Progenitor cell of endocrine pancreas (in vitro differentiated cells): ENCODE measurements at regions not wholly inside any gene's neighbourhood (a gene's known extent, or its start where the extent isn't known, plus 50 kb on each side); places are given as distances from the start of the nearest gene placed in this dataset.
A peak's percentile ranks its signal among the peaks of the same experiment; 100 is the strongest.

Experiments
- DNase-seq: peaks from one replicate; pipeline ENCODE4 v3.0.0; 2021; ENCODE audit warnings: low spot score; ENCODE audit not compliant: unreplicated experiment
- H3K27ac Mint-ChIP-seq: 2 replicates; pipeline ENCODE4 v1.8.0; 2021; ENCODE audit warnings: mild to moderate bottlenecking, moderate library complexity, mixed read lengths
- H3K27me3 Mint-ChIP-seq: 2 replicates; pipeline ENCODE4 v1.8.0; 2021; ENCODE audit warnings: mixed read lengths
- H3K36me3 Mint-ChIP-seq: 2 replicates; pipeline ENCODE4 v1.8.0; 2022; ENCODE audit warnings: mixed read lengths; ENCODE audit not compliant: insufficient read depth
- H3K4me1 Mint-ChIP-seq: 2 replicates; pipeline ENCODE4 v1.8.0; 2021; ENCODE audit warnings: low read depth, mixed read lengths
- H3K4me3 Mint-ChIP-seq: 2 replicates; pipeline ENCODE4 v1.8.0; 2021; ENCODE audit warnings: low read depth, mild to moderate bottlenecking, moderate library complexity, mixed read lengths
- H3K9me3 Mint-ChIP-seq: 2 replicates; pipeline ENCODE4 v1.8.0; 2021; ENCODE audit warnings: low read depth, mixed read lengths
- TF ChIP-seq, protein P1 (sequence below): fragments of 200-600 bp; sonication (generic); IDR thresholded peaks from one replicate; pipeline ENCODE4 v1.5.0; 2021; ENCODE audit warnings: antibody characterized with exemption, mild to moderate bottlenecking; ENCODE audit not compliant: unreplicated experiment

- Mint-ChIP-seq H3K4me3 (no peak overlapping the region), H3K27ac (no peak overlapping the region), H3K4me1 (peaks cover 2% of the 10 kb centered on the region), H3K27me3 (peaks cover 7% of the 10 kb centered on the region), H3K9me3 (peaks cover 5% of the 10 kb centered on the region), H3K36me3 (no peaks in the 10 kb centered on the region)
- TF ChIP-seq, protein P1, sequence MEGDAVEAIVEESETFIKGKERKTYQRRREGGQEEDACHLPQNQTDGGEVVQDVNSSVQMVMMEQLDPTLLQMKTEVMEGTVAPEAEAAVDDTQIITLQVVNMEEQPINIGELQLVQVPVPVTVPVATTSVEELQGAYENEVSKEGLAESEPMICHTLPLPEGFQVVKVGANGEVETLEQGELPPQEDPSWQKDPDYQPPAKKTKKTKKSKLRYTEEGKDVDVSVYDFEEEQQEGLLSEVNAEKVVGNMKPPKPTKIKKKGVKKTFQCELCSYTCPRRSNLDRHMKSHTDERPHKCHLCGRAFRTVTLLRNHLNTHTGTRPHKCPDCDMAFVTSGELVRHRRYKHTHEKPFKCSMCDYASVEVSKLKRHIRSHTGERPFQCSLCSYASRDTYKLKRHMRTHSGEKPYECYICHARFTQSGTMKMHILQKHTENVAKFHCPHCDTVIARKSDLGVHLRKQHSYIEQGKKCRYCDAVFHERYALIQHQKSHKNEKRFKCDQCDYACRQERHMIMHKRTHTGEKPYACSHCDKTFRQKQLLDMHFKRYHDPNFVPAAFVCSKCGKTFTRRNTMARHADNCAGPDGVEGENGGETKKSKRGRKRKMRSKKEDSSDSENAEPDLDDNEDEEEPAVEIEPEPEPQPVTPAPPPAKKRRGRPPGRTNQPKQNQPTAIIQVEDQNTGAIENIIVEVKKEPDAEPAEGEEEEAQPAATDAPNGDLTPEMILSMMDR = no peak
- no peak for DNase-seq
These were observed 227.8 kb upstream of the RAB4A start for GRCh38 chr1:229043115-229043514.

DNA sequence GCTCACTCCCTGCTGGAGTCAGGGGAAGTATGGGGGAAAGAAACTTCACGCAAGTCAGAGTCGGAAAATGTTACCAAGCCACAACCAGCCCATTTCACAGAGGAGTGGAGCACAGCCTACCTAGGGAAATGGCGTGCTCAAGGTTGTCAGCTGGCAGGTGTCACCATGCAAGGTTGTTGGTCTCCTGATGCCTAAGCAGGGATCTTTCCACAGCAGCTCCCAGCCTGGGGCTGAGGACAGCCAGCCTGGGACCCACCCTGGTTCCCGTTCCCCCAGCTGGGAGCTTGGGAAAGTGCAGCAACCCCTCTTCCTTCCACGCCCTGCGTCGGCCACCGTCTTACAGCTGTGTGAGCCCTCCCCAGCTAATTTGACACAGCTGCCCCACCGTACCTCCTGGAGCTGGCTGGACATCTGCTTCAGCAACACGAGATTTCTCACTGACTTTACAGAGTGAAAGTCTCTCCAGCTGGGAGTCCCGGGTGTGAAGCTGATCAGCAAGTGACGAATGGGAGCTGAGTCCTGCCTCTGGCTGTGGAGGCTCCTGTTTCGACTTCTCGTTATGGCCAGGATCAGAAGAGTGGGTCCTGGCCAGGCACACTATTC is 224.6 kb upstream of the RAB4A start:
- peaks cover 16% of the 10 kb centered on the region for H3K9me3 Mint-ChIP-seq
- DNase-seq = no peak
- no peak overlapping the region for H3K4me3 Mint-ChIP-seq
- no peak overlapping the region for H3K27ac Mint-ChIP-seq
- TF ChIP-seq, protein P1 = no peak
- peaks cover 3% of the 10 kb centered on the region for H3K36me3 Mint-ChIP-seq
- H3K27me3 Mint-ChIP-seq = peaks cover 7% of the 10 kb centered on the region
- peaks cover 2% of the 10 kb centered on the region for H3K4me1 Mint-ChIP-seq

GRCh38 chr1:229047161-229047839 is 223.6 kb upstream of the RAB4A start:
- DNase-seq = no peak
- Mint-ChIP-seq H3K27ac (peak overlapping the region; percentile 54), H3K27me3 (peaks cover 7% of the 10 kb centered on the region), H3K4me3 (no peak overlapping the region), H3K9me3 (peaks cover 21% of the 10 kb centered on the region), H3K36me3 (peaks cover 5% of the 10 kb centered on the region), H3K4me1 (no peaks in the 10 kb centered on the region)
- TF ChIP-seq, protein P1 = no peak

DNA sequence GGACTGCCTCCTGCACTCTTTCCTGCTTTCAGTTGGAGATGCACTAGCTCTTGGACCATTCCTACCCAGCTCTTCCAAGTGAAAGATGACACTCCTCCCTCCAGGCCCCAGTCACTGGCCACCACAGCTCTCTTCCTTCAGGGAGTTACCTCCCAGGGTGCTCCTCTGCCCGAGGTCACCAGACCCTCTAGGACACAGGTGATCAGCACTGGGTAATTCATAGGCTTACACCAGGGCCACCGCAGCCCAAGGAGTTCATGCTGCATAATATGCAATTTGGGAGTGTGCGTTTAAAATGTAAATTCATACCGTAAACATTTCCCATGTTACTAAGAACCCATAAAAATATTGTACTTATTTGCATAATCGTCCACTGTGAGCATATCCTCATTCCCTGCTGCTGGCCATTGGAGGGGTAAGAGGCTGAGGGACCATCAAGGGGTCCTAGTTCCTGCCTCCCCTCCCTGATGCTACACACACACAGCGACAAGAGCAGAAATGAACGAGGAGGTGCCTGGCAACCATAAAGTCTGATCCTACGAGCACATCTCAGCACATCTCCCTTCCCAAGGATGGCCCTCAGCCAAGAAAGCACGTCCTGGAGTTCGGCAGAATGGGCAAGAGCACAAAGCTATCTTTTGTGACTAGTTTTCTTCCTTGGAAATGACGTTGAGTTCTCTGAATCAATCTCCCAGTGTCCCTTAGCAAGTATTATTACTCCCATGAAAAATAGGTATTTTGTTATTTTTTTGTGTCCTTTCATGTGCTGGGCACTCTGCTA is 222.9 kb upstream of the RAB4A start:
- DNase-seq = no peak
- Mint-ChIP-seq H3K27me3 (peaks cover 7% of the 10 kb centered on the region), H3K36me3 (peaks cover 5% of the 10 kb centered on the region), H3K27ac (no peak overlapping the region), H3K9me3 (peaks cover 21% of the 10 kb centered on the region), H3K4me1 (no peaks in the 10 kb centered on the region), H3K4me3 (no peak overlapping the region)
- TF ChIP-seq, protein P1 = no peak

- H3K27me3 Mint-ChIP-seq = peaks cover 7% of the 10 kb centered on the region
- TF ChIP-seq, protein P1 = no peak
- no peak overlapping the region for H3K27ac Mint-ChIP-seq
- DNase-seq = no peak
- H3K4me1 Mint-ChIP-seq = no peaks in the 10 kb centered on the region
- H3K36me3 Mint-ChIP-seq = peaks cover 5% of the 10 kb centered on the region
- H3K4me3 Mint-ChIP-seq = no peak overlapping the region
- peaks cover 21% of the 10 kb centered on the region for H3K9me3 Mint-ChIP-seq
These were observed 222.0 kb upstream of the RAB4A start for GRCh38 chr1:229048896-229049295.
